Mesodermal cell (in vitro differentiated cells): ENCODE measurements at regions not wholly inside any gene's neighbourhood (a gene's known extent, or its start where the extent isn't known, plus 50 kb on each side); places are given as distances from the start of the nearest gene placed in this dataset.

Experiments used
- H3K27ac ChIP-seq: 2 replicates; pipeline ENCODE4 v1.7.0; 2013; ENCODE audit warnings: mild to moderate bottlenecking, low read depth, low read length, moderate library complexity; ENCODE audit not compliant: severe bottlenecking
- H3K36me3 ChIP-seq: 2 replicates; pipeline ENCODE4 v1.7.1; 2013; ENCODE audit warnings: mild to moderate bottlenecking, low read length, moderate library complexity; ENCODE audit not compliant: control insufficient read depth, insufficient read depth
- H3K4me1 ChIP-seq: one replicate; pipeline ENCODE4 v1.7.1; 2013; ENCODE audit warnings: mild to moderate bottlenecking, low read length; ENCODE audit not compliant: insufficient read depth, control insufficient read depth, poor library complexity, severe bottlenecking
- H3K4me3 ChIP-seq: 2 replicates; pipeline ENCODE4 v1.7.0; 2013; ENCODE audit warnings: low read length, control low read depth, mild to moderate bottlenecking; ENCODE audit not compliant: insufficient read depth, poor library complexity, severe bottlenecking; ENCODE audit errors: extremely low read depth
- H3K9me3 ChIP-seq: 2 replicates; pipeline ENCODE4 v1.7.1; 2013; ENCODE audit warnings: mild to moderate bottlenecking, low read length, moderate library complexity; ENCODE audit not compliant: control insufficient read depth
- WGBS, 2 experiments: methylation state at CpG; one replicate each; pipeline ENCODE4 v1.1.5; 2013; ENCODE audit warnings: missing lambda C conversion rate in 2 of 2; ENCODE audit not compliant: insufficient coverage in 2 of 2; 5-methylcytosine and 5-hydroxymethylcytosine counted together

GRCh38 chr15:96435022-96435421 is 104.5 kb downstream of the NR2F2 start:
- no peak overlapping the region for H3K27ac ChIP-seq
- H3K4me1 ChIP-seq: peaks cover 3% of the 10 kb centered on the region
- no peaks in the 10 kb centered on the region for H3K9me3 ChIP-seq
- no peaks in the 10 kb centered on the region for H3K36me3 ChIP-seq
- no peak overlapping the region for H3K4me3 ChIP-seq
- 100% methylated on average over 1 of the region's 4 CpGs; no CpG with 5 or more reads in 1 of the 2 experiments for WGBS, 2 experiments

- WGBS, 2 experiments: 90% methylated on average over 2 of the region's 3 CpGs; no CpG with 5 or more reads in 1 of the 2 experiments
- H3K4me3 ChIP-seq: no peak overlapping the region
- no peak overlapping the region for H3K27ac ChIP-seq
- peaks cover 3% of the 10 kb centered on the region for H3K4me1 ChIP-seq
- no peaks in the 10 kb centered on the region for H3K9me3 ChIP-seq
- no peaks in the 10 kb centered on the region for H3K36me3 ChIP-seq
Measured at GRCh38 chr15:96435841-96436240, 105.3 kb downstream of the NR2F2 start.

GRCh38 chr15:96440978-96441377 is 110.5 kb downstream of the NR2F2 start:
- no peak overlapping the region for H3K27ac ChIP-seq
- no peaks in the 10 kb centered on the region for H3K4me1 ChIP-seq
- H3K4me3 ChIP-seq: no peak overlapping the region
- no peaks in the 10 kb centered on the region for H3K9me3 ChIP-seq
- 100% methylated on average over 1 of the region's 4 CpGs; no CpG with 5 or more reads in 1 of the 2 experiments for WGBS, 2 experiments
- no peaks in the 10 kb centered on the region for H3K36me3 ChIP-seq

- WGBS, 2 experiments: 90 to 95% methylated on average over 12 to 17 of the region's 18 CpGs
- Histone ChIP-seq H3K4me3 (no peak overlapping the region), H3K9me3 (no peaks in the 10 kb centered on the region), H3K36me3 (no peaks in the 10 kb centered on the region), H3K27ac (no peak overlapping the region), H3K4me1 (no peaks in the 10 kb centered on the region)
Measured at GRCh38 chr15:96442076-96442475, 111.6 kb downstream of the NR2F2 start.

GRCh38 chr15:96444865-96445264 is 114.4 kb downstream of the NR2F2 start:
- H3K4me1 ChIP-seq: peaks cover 4% of the 10 kb centered on the region
- H3K4me3 ChIP-seq: no peak overlapping the region
- 75 to 88% methylated on average over 2 to 3 of the region's 3 CpGs for WGBS, 2 experiments
- H3K27ac ChIP-seq: no peak overlapping the region
- H3K9me3 ChIP-seq: no peaks in the 10 kb centered on the region
- H3K36me3 ChIP-seq: no peaks in the 10 kb centered on the region

- Histone ChIP-seq H3K9me3 (no peaks in the 10 kb centered on the region), H3K27ac (no peak overlapping the region), H3K4me1 (peaks cover 4% of the 10 kb centered on the region), H3K36me3 (no peaks in the 10 kb centered on the region), H3K4me3 (no peak overlapping the region)
- WGBS, 2 experiments: 88 to 97% methylated on average over 6 to 7 of the region's 7 CpGs
Measured at GRCh38 chr15:96448923-96449322, 118.4 kb downstream of the NR2F2 start.

- Histone ChIP-seq H3K4me1 (no peaks in the 10 kb centered on the region), H3K36me3 (no peaks in the 10 kb centered on the region), H3K27ac (no peak overlapping the region), H3K9me3 (no peaks in the 10 kb centered on the region), H3K4me3 (no peak overlapping the region)
- 80 to 92% methylated on average over 3 of the region's 3 CpGs for WGBS, 2 experiments
Measured at GRCh38 chr15:96457841-96458240, 127.3 kb downstream of the NR2F2 start.

- WGBS, 2 experiments: no CpG with 5 or more reads among the region's 1 CpG
- Histone ChIP-seq H3K4me1 (no peaks in the 10 kb centered on the region), H3K27ac (no peak overlapping the region)
Measured at GRCh38 chr15:96460106-96460505, 129.6 kb downstream of the NR2F2 start.

GRCh38 chr15:96462768-96463750 is 132.6 kb downstream of the NR2F2 start:
- Histone ChIP-seq H3K4me3 (no peak overlapping the region), H3K4me1 (no peaks in the 10 kb centered on the region), H3K9me3 (no peaks in the 10 kb centered on the region), H3K27ac (no peak overlapping the region), H3K36me3 (no peaks in the 10 kb centered on the region)
- WGBS, 2 experiments: 79 to 85% methylated on average over 14 to 16 of the region's 21 CpGs

More at GRCh38 chr15:96460106-96460505, 129.6 kb downstream of the NR2F2 start:
- Histone ChIP-seq H3K36me3 (no peaks in the 10 kb centered on the region), H3K4me3 (no peak overlapping the region), H3K9me3 (no peaks in the 10 kb centered on the region)

GRCh38 chr15:96466389-96466947 is 136.0 kb downstream of the NR2F2 start:
- WGBS, 2 experiments: 83 to 100% methylated on average over 1 of the region's 4 CpGs
- no peak overlapping the region for H3K4me3 ChIP-seq
- no peak overlapping the region for H3K27ac ChIP-seq
- no peaks in the 10 kb centered on the region for H3K36me3 ChIP-seq
- H3K9me3 ChIP-seq: no peaks in the 10 kb centered on the region
- no peaks in the 10 kb centered on the region for H3K4me1 ChIP-seq

- WGBS, 2 experiments: 78 to 94% methylated on average over 1 to 2 of the region's 3 CpGs
- no peaks in the 10 kb centered on the region for H3K36me3 ChIP-seq
- no peaks in the 10 kb centered on the region for H3K4me1 ChIP-seq
- H3K27ac ChIP-seq: no peak overlapping the region
- no peaks in the 10 kb centered on the region for H3K9me3 ChIP-seq
- H3K4me3 ChIP-seq: no peak overlapping the region
Measured at GRCh38 chr15:96468036-96468435, 137.5 kb downstream of the NR2F2 start.
